ENCODE measurements at regions not wholly inside any gene's neighbourhood (a gene's known extent, or its start where the extent isn't known, plus 50 kb on each side); places are given as distances from the start of the nearest gene placed in this dataset.

GRCh38 chr20:4546342-4546741, 139.9 kb upstream of the PRNP start:
- peak overlapping the region; percentile 70 for H3K27ac ChIP-seq (ENCODE audit: insufficient read depth, low read depth, low read length)
- ChIA-PET CTCF (interaction anchor here (2.3 kb wide), 1 partner anchor 9 kb away, joined by 6 read pairs; no protein-coding TSS in a partner anchor), POLR2A (no interaction called here)
- no peak for DNase-seq (ENCODE audit: low read depth, low spot score)
- peaks cover 34% of the 10 kb centered on the region for H3K4me1 ChIP-seq (ENCODE audit: control insufficient read depth, extremely low read depth, insufficient read depth, low read length)
- H3K9me1 ChIP-seq (replicated peaks; ENCODE audit: control insufficient read depth, extremely low read depth, insufficient read depth, low read length) = no peaks in the 10 kb centered on the region
- no peaks in the 10 kb centered on the region for H3K9me3 ChIP-seq (replicated peaks; ENCODE audit: control insufficient read depth, insufficient read depth, low read length)
- no peaks in the 10 kb centered on the region for H3K36me3 ChIP-seq (ENCODE audit: control insufficient read depth in 2 of 2, extremely low read depth in 1 of 2, insufficient read depth in 2 of 2, low read length in 2 of 2)
- dilution Hi-C loops (cut with MboI; ENCODE audit: extremely low pct_ligation_motif_present, low sequenced_read_pairs) = no loop called here
- intact Hi-C loops (cut with micrococcal nuclease) = no loop called here
- H3K27me3 ChIP-seq (ENCODE audit: control insufficient read depth in 2 of 2, insufficient read depth in 2 of 2, low read length in 2 of 2) = no peaks in the 10 kb centered on the region
- H3K4me3 ChIP-seq (replicated peaks in 1 of 3; ENCODE audit: insufficient read depth in 1 of 3, low read depth in 1 of 3, low read length in 3 of 3) = no peak overlapping the region
- H3K9ac ChIP-seq (replicated peaks; ENCODE audit: extremely low read depth, insufficient read depth, low read length) = no peak overlapping the region
- TF ChIP-seq MYC (IDR thresholded peaks at IDR 0.05; ENCODE audit: low read depth, low read length) (no peak), FOS (IDR thresholded peaks at IDR 0.05; ENCODE audit: borderline replicate concordance, insufficient read depth, low read length) (no peak), GATA2 (IDR thresholded peaks at IDR 0.05; ENCODE audit: insufficient read depth, insufficient read length, low read depth, low read length) (no peak), EZH2 (IDR thresholded peaks at IDR 0.05; ENCODE audit: borderline replicate concordance, low read depth, low read length, severe bottlenecking) (no peak), JUN (IDR thresholded peaks at IDR 0.05; ENCODE audit: borderline replicate concordance, insufficient read depth, insufficient read length, low read depth) (no peak), POLR2A (IDR thresholded peaks at IDR 0.05; ENCODE audit: low read depth, low read length) (no peak), POLR2AphosphoS5 (IDR thresholded peaks at IDR 0.05; ENCODE audit: insufficient read depth, low read depth, low read length) (no peak)
- TF ChIP-seq, protein P1, sequence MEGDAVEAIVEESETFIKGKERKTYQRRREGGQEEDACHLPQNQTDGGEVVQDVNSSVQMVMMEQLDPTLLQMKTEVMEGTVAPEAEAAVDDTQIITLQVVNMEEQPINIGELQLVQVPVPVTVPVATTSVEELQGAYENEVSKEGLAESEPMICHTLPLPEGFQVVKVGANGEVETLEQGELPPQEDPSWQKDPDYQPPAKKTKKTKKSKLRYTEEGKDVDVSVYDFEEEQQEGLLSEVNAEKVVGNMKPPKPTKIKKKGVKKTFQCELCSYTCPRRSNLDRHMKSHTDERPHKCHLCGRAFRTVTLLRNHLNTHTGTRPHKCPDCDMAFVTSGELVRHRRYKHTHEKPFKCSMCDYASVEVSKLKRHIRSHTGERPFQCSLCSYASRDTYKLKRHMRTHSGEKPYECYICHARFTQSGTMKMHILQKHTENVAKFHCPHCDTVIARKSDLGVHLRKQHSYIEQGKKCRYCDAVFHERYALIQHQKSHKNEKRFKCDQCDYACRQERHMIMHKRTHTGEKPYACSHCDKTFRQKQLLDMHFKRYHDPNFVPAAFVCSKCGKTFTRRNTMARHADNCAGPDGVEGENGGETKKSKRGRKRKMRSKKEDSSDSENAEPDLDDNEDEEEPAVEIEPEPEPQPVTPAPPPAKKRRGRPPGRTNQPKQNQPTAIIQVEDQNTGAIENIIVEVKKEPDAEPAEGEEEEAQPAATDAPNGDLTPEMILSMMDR (IDR thresholded peaks at IDR 0.05; ENCODE audit: extremely low read depth in 1 of 2, insufficient read depth in 1 of 2, low read depth in 1 of 2, low read length in 2 of 2) = no peak
- TF ChIP-seq, protein P2, sequence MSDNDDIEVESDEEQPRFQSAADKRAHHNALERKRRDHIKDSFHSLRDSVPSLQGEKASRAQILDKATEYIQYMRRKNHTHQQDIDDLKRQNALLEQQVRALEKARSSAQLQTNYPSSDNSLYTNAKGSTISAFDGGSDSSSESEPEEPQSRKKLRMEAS (IDR thresholded peaks at IDR 0.05; ENCODE audit: insufficient read depth, insufficient read length) = no peak
- H4K20me1 ChIP-seq (replicated peaks; ENCODE audit: control insufficient read depth, extremely low read depth, insufficient read depth, low read length) = no peaks in the 10 kb centered on the region
- H3K4me2 ChIP-seq (ENCODE audit: insufficient read depth, low read length) = peak overlapping the region; percentile 54
- BruUV-seq (replicated peaks) = no TSS peak
- no peak for FAIRE-seq
- no peaks in the 10 kb centered on the region for H3K79me2 ChIP-seq (ENCODE audit: control insufficient read depth, insufficient read depth, low read length)
- peak overlapping the region; percentile 34 for H2AFZ ChIP-seq (ENCODE audit: low read depth, low read length)
